PC-9 (cell line): ENCODE measurements at regions not wholly inside any gene's neighbourhood (a gene's known extent, or its start where the extent isn't known, plus 50 kb on each side); places are given as distances from the start of the nearest gene placed in this dataset.

Experiments used
- BruUV-seq: library from RNA; stranded (reverse); fragments of 400-500 nt; replicated peaks from 2 replicates; lab custom pipeline; 2021; lab: Mats Ljungman, UMichigan
- CTCF ChIA-PET: fragments of 300-600 bp; sonication (Branson Sonifier 250); formaldehyde crosslinking; loops from one replicate; lab custom pipeline; 2022; ENCODE audit warnings: antibody characterized with exemption; lab: Charles Lee
- POLR2A ChIA-PET: fragments of 300-600 bp; sonication (Branson Sonifier 250); formaldehyde crosslinking; loops from one replicate; lab custom pipeline; 2022; ENCODE audit warnings: antibody characterized with exemption; ENCODE audit not compliant: unreplicated experiment; lab: Charles Lee
- DNase-seq, 2 experiments: peaks; one replicate each; pipeline versions ENCODE4 v3.0.0 to v3.0.0-alpha.2; 2015 to 2022; ENCODE audit warnings: mixed read lengths in 1 of 2
- H2AFZ ChIP-seq: fragments of 200-600 bp; sonication (generic); 2 replicates; pipeline ENCODE4 v1.8.1; 2017; ENCODE audit warnings: antibody characterized with exemption
- H3F3A ChIP-seq: fragments of 200-600 bp; sonication (generic); 2 replicates; pipeline ENCODE4 v1.8.1; 2017; ENCODE audit warnings: antibody characterized with exemption, mild to moderate bottlenecking, low read depth; ENCODE audit not compliant: insufficient read depth
- H3K27ac ChIP-seq: fragments of 200-600 bp; sonication (generic); 2 replicates; pipeline ENCODE4 v1.6.1; 2016; ENCODE audit warnings: mixed run types
- H3K27me3 ChIP-seq: fragments of 200-600 bp; sonication (generic); 2 replicates; pipeline ENCODE4 v1.6.1; 2016; ENCODE audit warnings: low read depth, mixed run types; ENCODE audit not compliant: insufficient read depth
- H3K36me3 ChIP-seq: fragments of 200-600 bp; sonication (generic); 2 replicates; pipeline ENCODE4 v1.6.1; 2016; ENCODE audit warnings: low read depth, mixed run types
- H3K4me1 ChIP-seq: fragments of 200-600 bp; sonication (generic); replicated peaks from 2 replicates; pipeline ENCODE4 v1.6.1; 2016; ENCODE audit warnings: mixed run types; ENCODE audit not compliant: insufficient read depth
- H3K4me2 ChIP-seq: fragments of 200-600 bp; sonication (generic); 2 replicates; pipeline ENCODE4 v1.6.1; 2017; ENCODE audit warnings: mixed run types
- H3K4me3 ChIP-seq: fragments of 200-600 bp; sonication (generic); 2 replicates; pipeline ENCODE4 v1.6.1; 2016; ENCODE audit warnings: mixed run types
- H3K79me2 ChIP-seq: fragments of 200-600 bp; sonication (generic); 2 replicates; pipeline ENCODE4 v1.6.1; 2017; ENCODE audit warnings: low read depth, mixed run types
- H3K9me2 ChIP-seq: fragments of 200-600 bp; sonication (generic); 2 replicates; pipeline ENCODE4 v1.8.1; 2017; ENCODE audit warnings: mild to moderate bottlenecking; ENCODE audit not compliant: insufficient read depth
- H3K9me3 ChIP-seq: fragments of 200-600 bp; sonication (generic); 2 replicates; pipeline ENCODE4 v1.8.1; 2016; ENCODE audit warnings: low read depth; ENCODE audit not compliant: insufficient read depth
- H4K20me1 ChIP-seq: fragments of 200-600 bp; sonication (generic); 2 replicates; pipeline ENCODE4 v1.8.1; 2017; ENCODE audit not compliant: insufficient read depth
- CTCF ChIP-seq: fragments of 200-600 bp; sonication (generic); conservative IDR thresholded peaks from 2 replicates; pipeline ENCODE4 v1.6.1; 2017; ENCODE audit warnings: mixed run types, antibody characterized with exemption, mild to moderate bottlenecking, moderate library complexity
- EZH2 ChIP-seq: fragments of 200-600 bp; sonication (generic); IDR thresholded peaks from 2 replicates; pipeline ENCODE4 v1.8.0; 2017; ENCODE audit warnings: antibody characterized with exemption, low read depth
- intact Hi-C: fragments of 100-400 bp; cut with micrococcal nuclease; formaldehyde crosslinking; loops from one replicate; pipeline ENCODE4 v1.10.0; 2022; ENCODE audit not compliant: unreplicated experiment

GRCh38 chr18:75350857-75351256 lies 76.6 kb downstream of the SMIM21 start:
- H3K27ac ChIP-seq, result no peak overlapping the region
- H3K36me3 ChIP-seq, result no peaks in the 10 kb centered on the region
- H3F3A ChIP-seq, result no peaks in the 10 kb centered on the region
- H2AFZ ChIP-seq, result no peak overlapping the region
- no peak overlapping the region for H3K4me3 ChIP-seq
- no peaks in the 10 kb centered on the region for H3K79me2 ChIP-seq
- no peaks in the 10 kb centered on the region; the same call in 1 of the 2 replicates for H3K9me3 ChIP-seq
- ChIA-PET CTCF (no interaction called here), POLR2A (no interaction called here)
- no peaks in the 10 kb centered on the region for H4K20me1 ChIP-seq
- DNase-seq, result no peak
- intact Hi-C loops, result no loop called here
- no peak overlapping the region for H3K4me2 ChIP-seq
- TF ChIP-seq CTCF (no peak), EZH2 (no peak)
- BruUV-seq, result no TSS peak
- no peaks in the 10 kb centered on the region for H3K4me1 ChIP-seq
- peaks cover 38% of the 10 kb centered on the region for H3K27me3 ChIP-seq
- no peaks in the 10 kb centered on the region for H3K9me2 ChIP-seq

- peaks cover 42% of the 10 kb centered on the region for H3K27me3 ChIP-seq
- no peaks in the 10 kb centered on the region for H3K79me2 ChIP-seq
- no peak for DNase-seq
- H3K9me3 ChIP-seq, result no peaks in the 10 kb centered on the region; the same call in 1 of the 2 replicates
- no peak overlapping the region for H3K27ac ChIP-seq
- H2AFZ ChIP-seq, result no peak overlapping the region
- CTCF ChIA-PET, result no interaction called here
- intact Hi-C loops, result no loop called here
- H3K4me2 ChIP-seq, result no peak overlapping the region
- TF ChIP-seq EZH2, result no peak
- TF ChIP-seq CTCF, result no peak
- H4K20me1 ChIP-seq, result no peaks in the 10 kb centered on the region
- no TSS peak for BruUV-seq
- H3F3A ChIP-seq, result no peaks in the 10 kb centered on the region
- POLR2A ChIA-PET, result no interaction called here
- H3K36me3 ChIP-seq, result no peaks in the 10 kb centered on the region
- H3K4me3 ChIP-seq, result no peak overlapping the region
- no peaks in the 10 kb centered on the region for H3K4me1 ChIP-seq
- no peaks in the 10 kb centered on the region for H3K9me2 ChIP-seq
Observed at GRCh38 chr18:75350512-75350839, 77.0 kb downstream of the SMIM21 start.

- H4K20me1 ChIP-seq, result no peaks in the 10 kb centered on the region
- H3K4me2 ChIP-seq, result no peak overlapping the region
- H3K9me2 ChIP-seq, result no peaks in the 10 kb centered on the region
- no TSS peak for BruUV-seq
- no peaks in the 10 kb centered on the region; the same call in 1 of the 2 replicates for H3K9me3 ChIP-seq
- no peaks in the 10 kb centered on the region for H3F3A ChIP-seq
- no peak overlapping the region for H2AFZ ChIP-seq
- POLR2A ChIA-PET, result no interaction called here
- H3K27ac ChIP-seq, result no peak overlapping the region
- H3K79me2 ChIP-seq, result no peaks in the 10 kb centered on the region
- no peak overlapping the region for H3K4me3 ChIP-seq
- CTCF ChIA-PET, result no interaction called here
- H3K36me3 ChIP-seq, result no peaks in the 10 kb centered on the region
- no peak for TF ChIP-seq CTCF
- no peak for TF ChIP-seq EZH2
- intact Hi-C loops, result no loop called here
- H3K27me3 ChIP-seq, result peaks cover 47% of the 10 kb centered on the region; the same call in 1 of the 2 replicates
- no peak for DNase-seq
- H3K4me1 ChIP-seq, result no peaks in the 10 kb centered on the region
Observed at GRCh38 chr18:75349668-75350511, 77.6 kb downstream of the SMIM21 start.
